DND-41 (cell line): ENCODE measurements at regions not wholly inside any gene's neighbourhood (a gene's known extent, or its start where the extent isn't known, plus 50 kb on each side); places are given as distances from the start of the nearest gene placed in this dataset.

Experiments
- ATAC-seq: fragments of 200-7000 bp; cut with Tn5 transposase; 3 replicates; pipeline ENCODE4 v1.9.1; 2021; ENCODE audit warnings: low read depth; ENCODE audit not compliant: insufficient read depth
- DNase-seq: peaks from one replicate; pipeline ENCODE4 v3.0.0-alpha.2; 2020
- H2AFZ ChIP-seq: 2 replicates; pipeline ENCODE4 v1.6.0; 2012; ENCODE audit warnings: low read depth, low read length
- H3K27ac ChIP-seq: 2 replicates; pipeline ENCODE4 v1.5.1; 2012; ENCODE audit warnings: low read length, inconsistent platforms
- H3K27me3 ChIP-seq: fragments of 200-600 bp; sonication (generic); 2 replicates; pipeline ENCODE4 v1.6.0; 2012; ENCODE audit warnings: low read length, mild to moderate bottlenecking, inconsistent platforms; ENCODE audit not compliant: insufficient read depth, poor library complexity
- H3K36me3 ChIP-seq: 2 replicates; pipeline ENCODE4 v1.5.1; 2012; ENCODE audit warnings: low read length, inconsistent platforms; ENCODE audit not compliant: insufficient read depth
- H3K4me1 ChIP-seq: 2 replicates; pipeline ENCODE4 v1.5.1; 2012; ENCODE audit warnings: mild to moderate bottlenecking, low read length; ENCODE audit not compliant: insufficient read depth
- H3K4me2 ChIP-seq: 2 replicates; pipeline ENCODE4 v1.6.0; 2012; ENCODE audit warnings: mild to moderate bottlenecking, moderate library complexity, low read length, inconsistent platforms; ENCODE audit not compliant: insufficient read depth
- H3K4me3 ChIP-seq, 2 experiments: fragments of 200-600 bp in 1 of 2; shearing (Covaris generic) in 1 of 2; 2 replicates each; pipeline ENCODE4 v1.5.1; 2012 to 2016; ENCODE audit warnings: inconsistent platforms in 2 of 2, low read length in 2 of 2, mild to moderate bottlenecking in 2 of 2, low read depth in 1 of 2, moderate library complexity in 1 of 2
- H3K79me2 ChIP-seq: 2 replicates; pipeline ENCODE4 v1.6.0; 2012; ENCODE audit warnings: low read length, inconsistent platforms; ENCODE audit not compliant: insufficient read depth
- H3K9ac ChIP-seq: 2 replicates; pipeline ENCODE4 v1.6.0; 2012; ENCODE audit warnings: low read depth, mild to moderate bottlenecking, inconsistent platforms, low read length, moderate library complexity
- H3K9me3 ChIP-seq: 2 replicates; pipeline ENCODE4 v1.5.1; 2012; ENCODE audit warnings: low read length, moderate library complexity, mild to moderate bottlenecking, inconsistent platforms; ENCODE audit not compliant: insufficient read depth, severe bottlenecking
- H4K20me1 ChIP-seq: 2 replicates; pipeline ENCODE4 v1.6.0; 2012; ENCODE audit warnings: low read length; ENCODE audit not compliant: insufficient read depth
- EZH2 ChIP-seq: IDR thresholded peaks from 3 replicates; pipeline ENCODE4 v1.6.1; 2012; ENCODE audit warnings: borderline replicate concordance, low read depth, mild to moderate bottlenecking, moderate library complexity, low read length, inconsistent platforms; ENCODE audit not compliant: severe bottlenecking

DNA sequence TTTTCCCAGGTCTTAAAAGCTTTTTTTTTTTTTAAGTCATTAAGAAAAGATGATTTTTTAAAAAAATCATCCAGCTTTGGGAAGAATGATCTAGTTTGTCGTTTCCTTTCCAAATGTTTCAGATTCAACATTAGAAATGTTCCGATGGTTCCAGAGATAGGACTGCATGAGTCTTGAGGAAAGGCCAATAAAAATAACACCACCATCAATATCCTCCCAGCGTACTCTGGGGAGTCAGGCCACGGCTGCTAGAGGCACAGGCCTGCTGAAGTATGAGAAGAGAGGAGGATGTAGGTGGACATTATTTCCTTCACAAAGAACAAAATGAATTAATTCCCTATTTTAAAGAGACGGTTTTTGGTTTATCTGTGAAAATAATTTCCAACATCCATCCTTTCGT lies 60.0 kb upstream of the SHISA2 start:
- DNase-seq (no peak), ATAC-seq (no peak)
- Histone ChIP-seq H3K27me3 (no peaks in the 10 kb centered on the region), H3K27ac (no peak overlapping the region), H4K20me1 (no peaks in the 10 kb centered on the region), H3K79me2 (no peaks in the 10 kb centered on the region), H3K4me3 (no peak overlapping the region), H3K36me3 (no peaks in the 10 kb centered on the region), H3K4me1 (no peaks in the 10 kb centered on the region), H3K4me2 (no peak overlapping the region), H3K9me3 (no peaks in the 10 kb centered on the region), H3K9ac (no peak overlapping the region), H2AFZ (no peak overlapping the region)
- no peak for TF ChIP-seq EZH2
